H1 (cell line): ENCODE measurements at regions not wholly inside any gene's neighbourhood (a gene's known extent, or its start where the extent isn't known, plus 50 kb on each side); places are given as distances from the start of the nearest gene placed in this dataset.

Experiments used
- CTCF ChIA-PET: fragments of 300-600 bp; sonication (Branson Sonifier 250); formaldehyde crosslinking; loops from one replicate; lab custom pipeline; 2021; ENCODE audit not compliant: partially characterized antibody; lab: Charles Lee
- POLR2A ChIA-PET: fragments of 300-600 bp; sonication (Branson Sonifier 250); formaldehyde crosslinking; loops from one replicate; lab custom pipeline; 2021; ENCODE audit warnings: inconsistent platforms; ENCODE audit not compliant: partially characterized antibody; lab: Charles Lee
- DNase-seq, 2 experiments: peaks; one replicate each; pipeline versions ENCODE4 v3.0.0 to v3.0.0-alpha.2; 2010 to 2022; ENCODE audit warnings: low spot score in 2 of 2, low read depth in 1 of 2, mixed read lengths in 1 of 2
- FAIRE-seq: peaks from 2 replicates; lab custom pipeline; 2011; peaks lifted over from hg19 to GRCh38; lab: Jason Lieb, UNC
- H2AFZ ChIP-seq: 2 replicates; pipeline ENCODE4 v1.8.1; 2012; ENCODE audit warnings: low read length, inconsistent platforms
- H2AK5ac ChIP-seq: 2 replicates; pipeline ENCODE4 v1.6.1; 2013; ENCODE audit warnings: low read depth, low read length
- H2BK120ac ChIP-seq: replicated peaks from 2 replicates; pipeline ENCODE3; 2013; ENCODE audit warnings: low read depth, low read length, inconsistent platforms
- H2BK12ac ChIP-seq: 2 replicates; pipeline ENCODE4 v1.6.1; 2013; ENCODE audit warnings: low read depth, low read length
- H2BK15ac ChIP-seq: 2 replicates; pipeline ENCODE4 v1.6.1; 2013; ENCODE audit warnings: low read length
- H2BK20ac ChIP-seq: 2 replicates; pipeline ENCODE4 v1.6.1; 2013; ENCODE audit warnings: low read length
- H2BK5ac ChIP-seq: 2 replicates; pipeline ENCODE4 v1.6.1; 2013; ENCODE audit warnings: low read depth, low read length
- H3K14ac ChIP-seq: 2 replicates; pipeline ENCODE4 v1.6.1; 2013; ENCODE audit warnings: inconsistent platforms; ENCODE audit not compliant: insufficient read length
- H3K18ac ChIP-seq: 2 replicates; pipeline ENCODE4 v1.6.1; 2013; ENCODE audit warnings: low read length; ENCODE audit errors: extremely low read depth
- H3K23ac ChIP-seq: 2 replicates; pipeline ENCODE4 v1.6.1; 2013; ENCODE audit warnings: inconsistent platforms; ENCODE audit not compliant: insufficient read length
- H3K23me2 ChIP-seq: 2 replicates; pipeline ENCODE4 v1.6.1; 2013; ENCODE audit warnings: low read depth, low read length
- H3K27ac ChIP-seq: 2 replicates; pipeline ENCODE4 v1.6.1; 2011; ENCODE audit warnings: low read depth, low read length, inconsistent platforms
- H3K27me3 ChIP-seq, 4 experiments: replicated peaks in 1 of 4; 1 replicate in 1 of 4; 2 replicates in 3 of 4; pipeline versions ENCODE4 v1.6.1 to v1.8.1; 2011 to 2013; ENCODE audit warnings: low read length in 3 of 4, mild to moderate bottlenecking in 3 of 4, inconsistent platforms in 2 of 4, mixed read lengths in 2 of 4, moderate library complexity in 1 of 4; ENCODE audit not compliant: control insufficient read depth in 3 of 4, insufficient read depth in 3 of 4; ENCODE audit errors: extremely low read depth in 1 of 4
- H3K36me3 ChIP-seq, 4 experiments: 2 replicates each; pipeline versions ENCODE4 v1.6.1 to v1.8.1; 2011 to 2013; ENCODE audit warnings: mild to moderate bottlenecking in 4 of 4, low read length in 3 of 4, moderate library complexity in 2 of 4, control low read depth in 1 of 4, inconsistent platforms in 1 of 4; ENCODE audit not compliant: insufficient read depth in 4 of 4, control insufficient read depth in 2 of 4
- H3K4ac ChIP-seq: replicated peaks from 2 replicates; pipeline ENCODE3; 2013; ENCODE audit warnings: low read length, low read depth, mixed read lengths, inconsistent platforms; ENCODE audit not compliant: insufficient read length
- H3K4me1 ChIP-seq, 4 experiments: replicated peaks in 1 of 4; 1 replicate in 1 of 4; 2 replicates in 3 of 4; pipeline versions ENCODE4 v1.6.1 to v1.8.1; 2011 to 2013; ENCODE audit warnings: low read length in 3 of 4, inconsistent platforms in 2 of 4, mixed read lengths in 1 of 4; ENCODE audit not compliant: insufficient read depth in 4 of 4, control insufficient read depth in 3 of 4
- H3K4me2 ChIP-seq, 2 experiments: 2 replicates each; pipeline versions ENCODE4 v1.6.1 to v1.8.1; 2011 to 2013; ENCODE audit warnings: low read depth in 2 of 2, low read length in 2 of 2, control low read depth in 1 of 2, inconsistent platforms in 1 of 2, mild to moderate bottlenecking in 1 of 2; ENCODE audit not compliant: insufficient read depth in 1 of 2
- H3K4me3 ChIP-seq, 4 experiments: fragments of 200-600, 300-600 bp in 1 of 4; sonication (generic), shearing (Covaris generic), sonication (Bioruptor Twin) in 1 of 4; 2 replicates each; pipeline versions ENCODE4 v1.5.1 to v1.8.1; 2011 to 2016; ENCODE audit warnings: low read length in 4 of 4, low read depth in 3 of 4, control low read depth in 2 of 4, inconsistent platforms in 2 of 4, mild to moderate bottlenecking in 2 of 4, mixed read lengths in 1 of 4, moderate library complexity in 1 of 4; ENCODE audit not compliant: insufficient read depth in 2 of 4; ENCODE audit errors: extremely low read depth in 1 of 4
- H3K56ac ChIP-seq: replicated peaks from 2 replicates; pipeline ENCODE3; 2013; ENCODE audit warnings: low read depth, mild to moderate bottlenecking, mixed read lengths, low read length, inconsistent platforms; ENCODE audit not compliant: insufficient read length
- H3K79me1 ChIP-seq: 2 replicates; pipeline ENCODE4 v1.6.1; 2013; ENCODE audit warnings: low read depth, low read length, control low read depth
- H3K79me2 ChIP-seq, 2 experiments: 2 replicates each; pipeline versions ENCODE4 v1.6.1 to v1.8.1; 2012 to 2013; ENCODE audit warnings: low read length in 2 of 2, mild to moderate bottlenecking in 2 of 2, inconsistent platforms in 1 of 2; ENCODE audit not compliant: insufficient read depth in 2 of 2, control insufficient read depth in 1 of 2
- H3K9ac ChIP-seq, 4 experiments: replicated peaks in 1 of 4; 1 replicate in 1 of 4; 2 replicates in 3 of 4; pipeline versions ENCODE4 v1.6.1 to v1.8.1; 2011 to 2013; ENCODE audit warnings: low read depth in 3 of 4, low read length in 3 of 4, control low read depth in 2 of 4, mild to moderate bottlenecking in 2 of 4, moderate library complexity in 2 of 4, inconsistent platforms in 1 of 4; ENCODE audit errors: extremely low read depth in 1 of 4
- H3K9me3 ChIP-seq, 2 experiments: 2 replicates each; pipeline versions ENCODE4 v1.6.1 to v1.8.1; 2012 to 2013; ENCODE audit warnings: mild to moderate bottlenecking in 2 of 2, moderate library complexity in 2 of 2, control low read depth in 1 of 2, inconsistent platforms in 1 of 2, low read depth in 1 of 2, low read length in 1 of 2, mixed read lengths in 1 of 2; ENCODE audit not compliant: insufficient read depth in 2 of 2
- H4K20me1 ChIP-seq, 2 experiments: replicated peaks in 1 of 2; 2 replicates each; pipeline versions ENCODE3 to v1.8.1; 2011 to 2013; ENCODE audit warnings: inconsistent platforms in 2 of 2, low read length in 2 of 2, mild to moderate bottlenecking in 1 of 2; ENCODE audit not compliant: insufficient read depth in 2 of 2, control insufficient read depth in 1 of 2
- H4K5ac ChIP-seq: 2 replicates; pipeline ENCODE4 v1.6.1; 2013; ENCODE audit warnings: low read length, low read depth, mixed read lengths, inconsistent platforms; ENCODE audit not compliant: insufficient read length
- H4K8ac ChIP-seq: 2 replicates; pipeline ENCODE4 v1.8.0; 2013; ENCODE audit warnings: mild to moderate bottlenecking, moderate library complexity, low read length, inconsistent platforms; ENCODE audit not compliant: insufficient read depth; ENCODE audit errors: extremely low read depth
- H4K91ac ChIP-seq: replicated peaks from 2 replicates; pipeline ENCODE3; 2013; ENCODE audit warnings: low read length, mixed read lengths, inconsistent platforms; ENCODE audit not compliant: insufficient read length
- BCL11A ChIP-seq, 2 experiments: IDR thresholded peaks; one replicate each; pipeline ENCODE4 v1.6.1; 2011; ENCODE audit warnings: low read depth in 2 of 2, low read length in 2 of 2, mild to moderate bottlenecking in 2 of 2
- CEBPB ChIP-seq: IDR thresholded peaks from 2 replicates; pipeline ENCODE4 v1.6.1; 2012; ENCODE audit warnings: low read depth, low read length
- CHD1 ChIP-seq: IDR thresholded peaks from 2 replicates; pipeline ENCODE4 v1.6.1; 2012; ENCODE audit warnings: low read depth, low read length, improper control_type of control experiment
- E2F6 ChIP-seq: IDR thresholded peaks from 2 replicates; pipeline ENCODE4 v1.6.1; 2012; ENCODE audit warnings: inconsistent platforms
- NANOG ChIP-seq: IDR thresholded peaks from 2 replicates; pipeline ENCODE4 v1.6.1; 2011; ENCODE audit warnings: low read length, low read depth, mild to moderate bottlenecking, inconsistent platforms; ENCODE audit not compliant: insufficient read depth, poor library complexity, severe bottlenecking
- POU5F1 ChIP-seq: IDR thresholded peaks from 2 replicates; pipeline ENCODE4 v1.6.1; 2011; ENCODE audit warnings: low read depth, mild to moderate bottlenecking, low read length, moderate library complexity
- RFX5 ChIP-seq: IDR thresholded peaks from 2 replicates; pipeline ENCODE4 v1.6.1; 2011; ENCODE audit warnings: low read depth, low read length, improper control_type of control experiment, borderline replicate concordance
- RXRA ChIP-seq: IDR thresholded peaks from 2 replicates; pipeline ENCODE4 v1.6.1; 2011; ENCODE audit warnings: low read depth, mild to moderate bottlenecking, low read length, moderate library complexity; ENCODE audit not compliant: insufficient read depth
- SIRT6 ChIP-seq: IDR thresholded peaks from one replicate; pipeline ENCODE4 v1.7.1; 2012; ENCODE audit warnings: low read length, inconsistent platforms
- TBP ChIP-seq: IDR thresholded peaks from 2 replicates; pipeline ENCODE4 v1.6.1; 2011; ENCODE audit warnings: low read depth, low read length, improper control_type of control experiment
- USF2 ChIP-seq: IDR thresholded peaks from 2 replicates; pipeline ENCODE4 v1.6.1; 2011; ENCODE audit warnings: low read length, improper control_type of control experiment

- Histone ChIP-seq H2BK12ac (no peak overlapping the region), H2BK120ac (no peak overlapping the region), H3K79me2 (no peaks in the 10 kb centered on the region), H3K23ac (no peak overlapping the region), H3K4ac (no peak overlapping the region), H3K23me2 (no peaks in the 10 kb centered on the region), H2BK15ac (no peak overlapping the region), H3K27ac (no peak overlapping the region), H3K27me3 (no peaks in the 10 kb centered on the region), H3K18ac (no peak overlapping the region), H2AK5ac (no peak overlapping the region), H2AFZ (no peak overlapping the region), H3K36me3 (no peaks in the 10 kb centered on the region), H3K56ac (no peak overlapping the region), H4K5ac (no peak overlapping the region), H3K79me1 (no peaks in the 10 kb centered on the region), H4K8ac (no peak overlapping the region), H2BK20ac (no peak overlapping the region), H3K9me3 (no peaks in the 10 kb centered on the region), H3K4me3 (no peak overlapping the region), H4K20me1 (no peaks in the 10 kb centered on the region), H3K9ac (no peak overlapping the region), H3K4me2 (no peak overlapping the region), H2BK5ac (no peak overlapping the region), H3K4me1 (no peaks in the 10 kb centered on the region), H3K14ac (no peak overlapping the region), H4K91ac (no peak overlapping the region)
- FAIRE-seq (no peak), DNase-seq (no peak)
- CTCF ChIA-PET: interaction anchor here (4.3 kb wide), 1 partner anchor 144 kb away, joined by 39 read pairs; no protein-coding TSS in a partner anchor
- TF ChIP-seq CHD1 (no peak), E2F6 (no peak), RFX5 (no peak), POU5F1 (no peak), CEBPB (no peak), BCL11A (IDR thresholded peaks at IDR 0.05; ENCODE audit: low read depth in 2 of 2, low read length in 2 of 2) (no peak), RXRA (no peak), USF2 (no peak), TBP (no peak), SIRT6 (no peak), NANOG (no peak)
- POLR2A ChIA-PET: no interaction called here
Observed at GRCh38 chr1:207261971-207262370, 59.5 kb upstream of the CD55 start.
